Femur (tissue), 1 donor: ENCODE measurements at regions not wholly inside any gene's neighbourhood (a gene's known extent, or its start where the extent isn't known, plus 50 kb on each side); places are given as distances from the start of the nearest gene placed in this dataset.
"Not testable (repeated sequence)": the region's sequence is repeated elsewhere in the genome, so short reads cannot be mapped to it uniquely, and the experiment has no call there.

Source experiments
- DNase-seq: peaks from one replicate; pipeline ENCODE4 v3.0.0-alpha.2; 2017

GRCh38 chr14:26655128-26655527 lies 57.3 kb upstream of the NOVA1 start:
- DNase-seq: no peak

- DNase-seq: peak; percentile 14
Observed at GRCh38 chr14:26663506-26663905, 65.7 kb upstream of the NOVA1 start.

- not testable (repeated sequence) for DNase-seq
Observed at GRCh38 chr14:26678732-26679420, 81.0 kb upstream of the NOVA1 start.

- no peak for DNase-seq
Observed at GRCh38 chr14:26685401-26685800, 87.6 kb upstream of the NOVA1 start.

- no peak for DNase-seq
Observed at GRCh38 chr14:26687301-26687837, 89.5 kb upstream of the NOVA1 start.

GRCh38 chr14:26694521-26694920 lies 96.7 kb upstream of the NOVA1 start:
- no peak for DNase-seq

- DNase-seq: no peak
Observed at GRCh38 chr14:26702721-26703230, 104.9 kb upstream of the NOVA1 start.

- no peak for DNase-seq
Observed at GRCh38 chr14:26703686-26704366, 106.0 kb upstream of the NOVA1 start.

- no peak for DNase-seq
Observed at GRCh38 chr14:26707234-26707633, 109.4 kb upstream of the NOVA1 start.

- DNase-seq: no peak
Observed at GRCh38 chr14:26709019-26709418, 111.2 kb upstream of the NOVA1 start.

GRCh38 chr14:26719514-26719913 lies 121.7 kb upstream of the NOVA1 start:
- no peak for DNase-seq

- DNase-seq: no peak
Observed at GRCh38 chr14:26722258-26722657, 124.4 kb upstream of the NOVA1 start.

GRCh38 chr14:26729851-26730250 lies 132.0 kb upstream of the NOVA1 start:
- no peak for DNase-seq

GRCh38 chr14:26730929-26731618 lies 133.2 kb upstream of the NOVA1 start:
- no peak for DNase-seq

GRCh38 chr14:26735811-26736210 lies 138.0 kb upstream of the NOVA1 start:
- no peak for DNase-seq

- no peak for DNase-seq
Observed at GRCh38 chr14:26738571-26738970, 140.7 kb upstream of the NOVA1 start.

- DNase-seq: no peak
Observed at GRCh38 chr14:26741711-26742212, 143.9 kb upstream of the NOVA1 start.

- DNase-seq: no peak
Observed at GRCh38 chr14:26743284-26743683, 145.5 kb upstream of the NOVA1 start.

- no peak for DNase-seq
Observed at GRCh38 chr14:26744903-26745302, 147.1 kb upstream of the NOVA1 start.

- DNase-seq: no peak
Observed at GRCh38 chr14:26761532-26761931, 163.7 kb upstream of the NOVA1 start.

- DNase-seq: no peak
Observed at GRCh38 chr14:26765301-26765700, 167.5 kb upstream of the NOVA1 start.

GRCh38 chr14:26765768-26766520 lies 168.1 kb upstream of the NOVA1 start:
- peak; percentile 82 for DNase-seq

GRCh38 chr14:26766726-26767125 lies 168.9 kb upstream of the NOVA1 start:
- DNase-seq: no peak
